Stimulated activated CD4-positive, alpha-beta T cell treated with anti-CD3 and anti-CD28 coated beads, Interleukin-1b, Interleukin-23, amount 100 ng/mL, for 48 hours (primary cell): ENCODE measurements at regions not wholly inside any gene's neighbourhood (a gene's known extent, or its start where the extent isn't known, plus 50 kb on each side); places are given as distances from the start of the nearest gene placed in this dataset.

Experiments
- DNase-seq: peaks from one replicate; pipeline ENCODE4 v3.0.0-alpha.2; 2020

DNA sequence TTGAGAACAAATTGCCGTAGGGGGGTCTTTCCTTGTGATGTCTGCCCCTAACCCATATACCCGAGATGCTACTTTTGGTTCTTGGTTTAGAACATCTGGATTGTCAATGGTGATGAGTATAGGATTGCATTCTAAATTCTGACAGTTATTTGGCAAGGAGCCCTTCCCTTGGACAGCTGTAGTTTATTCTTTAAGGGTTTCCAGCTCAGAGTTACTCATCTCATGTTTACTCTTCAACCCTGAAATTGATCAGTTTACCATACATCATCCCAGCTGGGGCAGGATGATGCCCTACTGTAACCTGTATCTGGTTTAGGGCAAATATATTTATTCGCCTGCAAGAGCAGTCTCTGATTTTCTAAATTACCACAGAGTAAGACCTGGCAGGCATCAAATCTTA lies 85.7 kb upstream of the XCR1 start:
- DNase-seq: no peak

DNA sequence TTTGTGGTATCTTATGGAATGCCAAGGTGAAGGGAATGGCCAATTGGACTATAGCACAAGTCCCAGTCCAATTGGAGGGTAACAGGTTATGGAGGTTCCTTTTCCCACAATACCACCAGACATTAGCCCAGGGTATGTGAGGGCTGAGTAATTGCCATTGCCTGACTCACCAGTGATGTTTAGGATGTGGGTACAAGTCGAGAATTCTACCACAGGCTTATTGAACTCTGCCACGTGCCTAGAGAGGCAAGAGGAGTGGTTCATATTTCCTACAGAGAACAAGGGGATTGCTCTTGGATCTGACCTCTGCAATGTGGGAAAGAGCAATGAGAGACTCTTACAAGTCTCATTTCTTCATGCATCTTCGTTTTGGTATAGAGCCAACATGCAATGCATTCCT lies 85.0 kb upstream of the XCR1 start:
- DNase-seq: no peak

DNA sequence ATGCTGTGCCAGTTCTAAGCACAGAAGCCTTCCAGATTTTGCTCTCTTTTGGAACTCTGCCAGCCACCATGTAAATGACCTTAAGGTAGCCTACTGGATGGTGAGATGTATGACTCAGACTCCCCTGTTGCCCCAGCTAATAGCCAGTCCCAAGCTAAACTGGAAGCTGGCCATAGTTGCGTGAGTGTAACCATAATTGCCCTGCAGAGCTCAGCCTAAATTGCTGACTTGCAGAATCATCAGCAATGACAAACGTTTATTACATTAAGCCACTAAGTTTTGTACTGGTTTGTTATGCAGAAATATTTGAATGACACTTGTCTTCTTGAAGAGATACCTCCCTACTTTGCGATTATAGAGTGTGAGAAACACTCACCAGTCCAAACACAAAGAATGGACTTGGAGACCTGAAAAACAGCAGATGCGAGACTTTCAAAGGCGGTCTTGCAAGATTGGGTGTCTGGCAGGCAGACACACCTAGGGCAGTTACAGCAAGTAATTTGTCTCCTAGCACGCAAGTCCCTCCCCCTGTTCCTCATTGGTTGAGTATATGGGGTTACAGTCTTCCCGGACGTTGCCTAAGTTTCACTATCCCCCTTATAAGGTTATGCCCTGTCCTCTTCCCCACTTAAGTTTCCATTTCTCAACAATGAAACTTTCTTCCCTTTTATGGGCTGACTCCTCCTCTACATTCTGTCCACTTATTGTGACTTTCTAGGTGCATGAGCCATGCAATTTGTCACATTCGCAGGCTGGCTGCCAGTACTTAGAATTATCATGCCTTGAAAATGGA lies 83.6 kb upstream of the XCR1 start:
- DNase-seq: no peak

DNA sequence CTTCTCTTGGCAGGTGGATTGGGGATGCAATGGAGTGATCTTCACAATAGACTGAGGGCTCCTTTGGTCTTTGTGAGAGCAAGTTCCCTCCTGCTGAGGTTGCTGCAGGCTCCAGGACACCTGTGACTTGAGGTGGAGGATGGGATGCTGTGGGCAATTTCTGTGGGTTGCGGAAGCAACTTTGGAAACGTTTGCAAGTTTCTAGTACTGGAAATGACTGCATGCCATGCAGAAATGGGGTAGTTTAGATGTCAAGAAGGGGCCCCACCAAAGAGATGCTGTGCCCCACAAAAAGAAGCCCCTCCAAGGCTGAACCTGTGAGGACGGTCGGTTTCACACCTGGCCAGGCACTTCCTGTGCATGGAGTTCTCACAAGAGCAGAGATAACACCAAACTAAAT lies 80.4 kb upstream of the XCR1 start:
- no peak for DNase-seq

DNA sequence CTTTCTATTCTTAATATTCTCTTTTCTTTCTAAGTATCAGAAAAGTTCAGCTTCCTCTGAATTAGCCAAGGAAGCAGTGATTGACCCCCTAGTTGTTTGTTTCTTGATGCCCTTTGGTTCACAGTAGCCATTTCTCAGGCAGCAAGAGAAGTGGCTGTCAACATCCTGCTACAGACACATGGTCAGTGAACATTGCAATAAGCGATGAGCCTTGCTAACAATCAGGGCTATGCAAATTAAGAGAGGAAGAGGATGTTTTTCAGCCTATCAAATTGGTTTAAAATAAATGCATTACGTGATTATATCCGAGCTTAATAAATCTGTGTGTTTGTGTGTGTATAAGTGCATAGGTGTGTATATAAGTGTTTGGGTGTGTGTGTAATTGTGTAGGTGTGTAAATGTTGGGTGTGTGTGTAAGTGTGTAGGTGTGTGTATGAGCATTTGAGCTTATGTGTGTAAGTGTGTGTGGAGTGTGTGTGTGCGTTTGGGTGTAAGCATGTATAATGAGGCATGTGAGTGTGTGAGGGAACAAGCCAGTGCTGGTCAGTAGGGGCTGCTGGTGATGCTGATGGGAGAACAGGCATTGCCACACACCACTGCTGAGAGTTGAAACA lies 78.1 kb upstream of the XCR1 start:
- DNase-seq: no peak

DNA sequence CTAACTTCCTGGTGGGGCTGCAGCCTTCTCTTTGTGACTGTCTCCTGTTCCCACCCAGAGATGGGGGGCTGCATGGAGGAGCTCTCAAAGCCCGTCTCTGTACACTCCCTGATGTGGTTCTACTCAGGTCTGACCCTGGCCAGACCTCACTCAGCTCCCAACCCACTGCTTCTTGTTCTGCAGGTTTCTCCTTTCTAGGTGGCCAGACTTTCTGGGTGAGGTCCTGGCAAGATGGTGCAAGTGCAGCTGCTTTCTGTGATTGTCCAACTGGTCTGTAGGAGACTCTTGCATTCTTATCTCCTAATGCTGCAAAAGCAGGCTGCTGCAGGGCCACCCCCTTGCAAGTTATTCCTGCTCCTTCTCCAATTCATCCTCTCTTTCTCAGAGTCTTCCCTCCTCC lies 77.4 kb upstream of the XCR1 start:
- no peak for DNase-seq

DNA sequence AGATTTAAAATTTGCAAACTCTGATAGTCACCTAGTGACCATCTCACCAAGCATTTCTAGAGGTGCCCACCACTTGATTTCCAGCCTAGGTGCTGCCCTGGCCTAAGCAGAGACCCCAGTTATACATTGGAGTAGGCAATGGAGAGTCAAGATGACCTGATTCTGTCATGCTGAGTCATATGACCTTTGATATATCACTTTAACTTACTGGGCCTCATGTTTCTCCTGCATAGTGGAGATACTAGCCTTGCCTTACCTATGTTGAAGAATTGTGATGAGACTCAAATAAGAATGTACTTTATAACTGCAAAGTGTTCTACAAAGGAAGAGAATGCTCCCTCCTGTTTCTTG lies 75.5 kb upstream of the XCR1 start:
- no peak for DNase-seq

DNA sequence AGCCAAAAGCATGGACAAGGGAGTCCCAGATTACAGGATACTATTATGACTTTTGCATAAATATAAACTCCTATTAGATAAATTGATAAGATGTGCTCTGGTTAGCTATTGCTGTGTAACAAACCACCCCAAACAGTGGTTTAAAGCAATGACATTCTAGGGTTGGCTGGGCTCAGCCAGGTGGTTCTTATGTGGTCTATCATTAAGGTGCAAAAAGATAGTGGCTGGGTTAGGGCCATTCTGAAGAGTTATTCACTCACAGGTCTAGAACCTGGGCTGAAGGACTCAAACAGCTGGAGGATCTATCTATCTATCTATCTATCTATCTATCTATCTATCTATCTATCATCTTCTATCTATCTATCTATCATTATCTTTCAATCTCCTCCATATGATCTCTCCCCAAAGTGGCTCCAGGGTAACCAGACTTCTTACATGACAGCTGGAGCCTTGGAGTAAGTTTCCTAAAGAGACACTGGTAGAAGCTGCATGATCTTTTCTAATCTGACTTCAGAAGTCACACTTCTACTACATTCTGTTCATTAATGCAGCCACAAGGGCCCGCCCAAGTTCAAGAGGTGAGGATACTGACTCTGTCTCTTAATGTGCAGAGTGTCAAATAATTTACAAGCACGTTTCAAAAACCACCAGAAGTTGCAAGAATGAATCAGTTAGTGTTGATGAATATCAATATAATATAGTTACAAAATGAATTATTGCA lies 74.9 kb upstream of the XCR1 start:
- DNase-seq: peak; percentile 22

DNA sequence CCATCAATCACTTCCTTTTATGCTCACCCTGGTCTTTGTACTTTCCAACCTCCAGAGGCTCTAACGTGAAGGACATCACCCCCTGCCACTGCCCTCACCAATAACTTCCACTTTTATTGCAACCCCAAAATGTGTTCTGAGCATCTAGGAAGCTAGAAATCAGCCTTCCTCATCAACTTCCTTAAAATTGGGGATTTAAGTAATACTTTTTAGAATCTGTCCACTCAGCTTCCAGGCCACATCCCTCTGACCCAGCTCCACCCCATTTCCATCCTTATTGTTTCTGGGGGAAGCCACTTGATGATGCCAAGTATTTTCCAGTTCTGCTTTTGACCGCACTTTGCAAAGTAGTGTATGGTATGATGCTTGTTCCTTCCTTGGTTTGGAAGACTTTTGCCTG lies 73.5 kb upstream of the XCR1 start:
- DNase-seq: no peak

DNA sequence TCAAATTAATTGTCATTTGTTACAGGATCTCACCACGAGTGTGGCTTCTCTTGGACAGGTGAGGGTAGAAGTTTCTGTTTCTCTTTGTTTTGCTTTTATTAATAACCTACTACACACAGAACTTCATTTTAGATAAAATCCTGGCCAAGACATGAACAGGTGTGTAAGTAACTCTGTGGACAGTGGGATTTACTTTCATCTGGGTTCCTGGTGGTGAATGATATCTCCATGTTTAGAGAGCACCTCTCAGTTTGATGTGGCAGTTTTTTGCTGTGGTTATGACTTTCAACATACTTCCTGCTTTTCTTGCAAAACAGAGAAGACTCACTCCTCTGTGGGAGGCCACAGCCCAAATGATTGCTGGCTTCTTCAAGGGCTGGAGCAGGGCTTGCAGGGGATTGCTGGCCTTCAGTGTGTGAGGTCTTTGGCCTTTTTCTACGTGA lies 71.1 kb upstream of the XCR1 start:
- DNase-seq: peak; percentile 55

DNA sequence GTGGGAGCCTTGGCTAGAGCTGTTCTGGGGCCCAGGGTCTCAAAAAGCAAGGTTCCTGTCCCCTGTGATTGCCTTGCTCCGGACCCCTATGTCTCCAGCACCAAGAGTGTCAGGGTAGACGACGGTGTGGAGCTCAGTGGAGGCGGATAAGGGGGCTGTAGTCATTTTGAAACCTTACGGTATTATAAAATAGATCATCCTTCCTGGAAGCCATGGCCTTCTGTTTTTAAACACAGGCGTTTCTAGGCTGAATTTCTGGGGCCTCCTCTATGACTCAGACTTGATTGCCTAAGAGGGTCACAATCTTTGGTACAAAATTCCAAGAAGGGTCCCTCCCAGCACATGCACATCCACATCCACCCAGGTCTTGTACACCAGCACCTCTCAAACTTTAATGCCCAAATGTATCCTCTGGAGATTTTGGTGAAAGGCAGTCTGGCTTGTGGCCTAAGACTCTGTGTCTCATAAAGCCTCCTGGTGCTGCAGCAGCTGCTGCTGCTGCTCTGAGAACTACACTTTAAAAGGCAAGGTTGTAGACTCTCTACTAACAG lies 70.5 kb upstream of the XCR1 start:
- peak; percentile 57 for DNase-seq

DNA sequence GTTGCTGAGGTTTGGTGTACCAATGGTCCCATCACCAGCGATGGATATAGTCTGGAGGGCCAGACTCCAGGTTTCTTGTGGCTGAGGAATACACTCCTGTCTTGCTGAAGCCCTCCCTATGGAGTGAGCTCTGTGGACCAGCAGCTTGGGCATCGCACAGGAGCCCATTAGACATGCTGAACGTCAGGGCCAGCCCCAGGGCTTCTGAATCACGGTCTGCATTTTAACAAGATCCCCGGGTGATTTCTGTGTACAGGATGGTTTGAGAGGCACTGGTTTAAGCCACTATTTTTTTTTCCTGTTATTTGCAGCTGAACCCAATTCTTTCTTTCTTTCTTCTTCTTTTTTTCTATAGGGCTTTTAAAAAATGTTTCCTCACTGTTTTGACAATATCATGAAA lies 69.5 kb upstream of the XCR1 start:
- DNase-seq: no peak

DNA sequence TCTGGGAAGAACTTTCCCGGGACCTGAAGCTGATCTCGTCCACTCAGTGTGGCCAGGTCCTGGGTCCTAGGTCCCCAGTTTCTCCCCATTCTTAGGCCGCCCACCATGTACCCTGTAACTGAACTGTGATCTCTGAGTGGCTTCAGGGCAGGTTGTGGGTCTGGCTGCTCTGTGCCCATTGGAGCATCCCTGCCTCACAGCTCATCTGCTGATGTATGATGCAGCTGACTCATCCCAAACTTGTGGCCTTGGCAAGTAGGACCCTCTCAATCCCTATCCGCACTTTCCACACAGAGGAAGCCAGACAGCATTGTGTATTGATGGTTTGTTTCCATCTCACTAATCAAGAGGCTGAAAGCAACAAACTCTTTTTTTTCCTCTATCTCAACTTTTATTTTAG lies 69.1 kb upstream of the XCR1 start:
- DNase-seq: no peak

DNA sequence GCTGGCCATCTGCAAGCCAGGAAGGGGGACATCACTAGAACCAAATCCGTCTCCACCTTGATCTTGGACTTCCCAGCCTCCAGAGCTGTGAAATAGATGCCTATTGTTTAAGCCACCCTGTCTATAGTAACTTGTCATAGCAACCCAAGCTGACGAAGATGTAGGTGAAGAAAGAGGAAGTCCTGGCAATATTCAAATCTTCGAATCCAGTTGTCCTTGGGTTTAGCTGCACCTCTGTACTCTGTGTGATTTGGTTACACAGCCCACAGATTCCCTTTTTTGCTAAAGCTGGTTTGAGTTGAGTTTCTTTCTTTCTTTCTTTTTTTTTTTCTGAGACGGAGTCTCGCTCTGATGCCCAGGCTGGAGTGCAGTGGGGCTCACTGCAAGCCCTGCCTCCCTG lies 68.0 kb upstream of the XCR1 start:
- no peak for DNase-seq

DNA sequence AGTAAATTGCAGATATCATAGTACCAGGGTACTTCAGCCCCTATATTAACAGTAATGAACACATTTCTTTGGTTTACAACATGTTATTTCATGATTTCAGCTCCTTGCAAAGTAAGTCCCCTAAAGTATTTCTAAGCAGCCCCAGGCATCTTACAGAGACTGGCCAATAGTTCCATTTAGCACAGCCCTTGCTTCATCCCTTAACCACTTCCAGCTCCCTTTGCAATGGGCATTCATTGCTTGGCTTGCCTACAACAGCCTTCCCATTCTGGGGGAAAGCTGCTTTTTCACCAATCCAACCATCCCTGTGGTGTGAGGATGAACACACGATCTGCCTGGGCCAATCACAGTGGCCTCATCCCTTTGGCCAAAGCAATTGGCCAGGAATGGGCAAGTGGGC lies 67.2 kb upstream of the XCR1 start:
- DNase-seq: no peak

DNA sequence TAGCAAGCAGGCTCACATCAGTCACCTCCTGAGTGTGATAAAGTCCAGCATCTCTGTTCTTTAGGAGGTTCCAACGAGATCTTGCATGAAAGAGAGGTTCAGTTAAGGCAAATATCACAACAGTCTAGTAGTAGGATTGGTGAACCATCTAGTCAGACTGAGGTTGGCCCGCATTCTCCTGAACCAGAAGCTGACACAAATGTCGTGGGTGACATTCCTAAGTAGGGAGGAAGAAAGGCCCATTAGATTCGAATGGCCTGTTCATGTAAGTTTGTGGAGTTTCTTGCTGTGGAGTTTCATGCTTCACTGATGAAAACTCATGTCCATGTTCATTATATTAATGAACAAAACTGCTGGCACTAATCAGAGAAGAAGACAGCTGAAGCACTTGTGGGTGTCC lies 66.7 kb upstream of the XCR1 start:
- DNase-seq: no peak

DNA sequence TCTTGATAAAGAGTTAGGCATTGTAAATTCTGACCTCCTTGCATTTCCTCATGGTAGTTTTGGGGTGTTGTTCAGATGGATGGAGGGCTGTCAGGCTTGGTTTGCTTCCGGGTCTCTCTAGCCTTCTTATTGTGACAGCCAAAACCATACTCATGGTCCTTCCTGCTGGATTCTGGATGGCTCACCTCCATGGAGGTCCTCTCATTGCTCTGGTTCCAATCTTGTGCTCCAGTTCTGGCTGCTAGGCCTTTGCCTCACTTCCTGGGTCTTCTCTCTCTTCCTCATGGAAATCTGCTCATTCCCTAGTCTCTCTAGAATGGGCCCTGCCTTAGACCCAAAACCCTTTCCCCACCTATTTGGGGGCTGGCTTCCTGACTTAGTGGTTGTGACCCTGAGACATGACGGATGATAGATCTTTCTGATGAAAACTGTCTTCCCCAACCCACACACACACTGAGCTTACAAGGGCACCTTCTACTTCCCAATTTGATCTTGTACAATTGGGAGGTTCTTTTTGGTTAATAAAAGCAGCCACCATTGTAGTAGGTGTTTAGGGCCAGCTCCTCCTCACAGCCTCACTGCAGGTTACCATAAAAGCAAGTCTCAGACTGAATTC lies 66.2 kb upstream of the XCR1 start:
- no peak for DNase-seq

DNA sequence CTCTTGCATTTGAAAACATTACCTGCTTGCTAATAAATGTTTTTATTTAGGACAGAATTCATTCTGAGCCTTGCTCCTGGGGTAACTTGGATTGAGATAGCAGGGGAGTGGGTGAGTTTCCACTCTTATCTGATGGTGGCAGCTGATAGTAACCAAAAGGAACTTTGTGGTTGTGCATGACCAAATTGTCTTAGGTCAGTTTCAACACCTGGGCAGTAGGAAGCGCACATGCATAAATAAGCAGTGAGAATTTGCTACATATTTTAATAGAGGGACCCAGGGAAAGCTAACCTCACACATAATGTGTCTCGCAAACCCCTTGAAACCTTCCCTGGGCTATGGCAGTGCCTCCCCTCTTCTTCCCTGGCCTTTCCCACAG lies 65.4 kb upstream of the XCR1 start:
- DNase-seq: no peak

DNA sequence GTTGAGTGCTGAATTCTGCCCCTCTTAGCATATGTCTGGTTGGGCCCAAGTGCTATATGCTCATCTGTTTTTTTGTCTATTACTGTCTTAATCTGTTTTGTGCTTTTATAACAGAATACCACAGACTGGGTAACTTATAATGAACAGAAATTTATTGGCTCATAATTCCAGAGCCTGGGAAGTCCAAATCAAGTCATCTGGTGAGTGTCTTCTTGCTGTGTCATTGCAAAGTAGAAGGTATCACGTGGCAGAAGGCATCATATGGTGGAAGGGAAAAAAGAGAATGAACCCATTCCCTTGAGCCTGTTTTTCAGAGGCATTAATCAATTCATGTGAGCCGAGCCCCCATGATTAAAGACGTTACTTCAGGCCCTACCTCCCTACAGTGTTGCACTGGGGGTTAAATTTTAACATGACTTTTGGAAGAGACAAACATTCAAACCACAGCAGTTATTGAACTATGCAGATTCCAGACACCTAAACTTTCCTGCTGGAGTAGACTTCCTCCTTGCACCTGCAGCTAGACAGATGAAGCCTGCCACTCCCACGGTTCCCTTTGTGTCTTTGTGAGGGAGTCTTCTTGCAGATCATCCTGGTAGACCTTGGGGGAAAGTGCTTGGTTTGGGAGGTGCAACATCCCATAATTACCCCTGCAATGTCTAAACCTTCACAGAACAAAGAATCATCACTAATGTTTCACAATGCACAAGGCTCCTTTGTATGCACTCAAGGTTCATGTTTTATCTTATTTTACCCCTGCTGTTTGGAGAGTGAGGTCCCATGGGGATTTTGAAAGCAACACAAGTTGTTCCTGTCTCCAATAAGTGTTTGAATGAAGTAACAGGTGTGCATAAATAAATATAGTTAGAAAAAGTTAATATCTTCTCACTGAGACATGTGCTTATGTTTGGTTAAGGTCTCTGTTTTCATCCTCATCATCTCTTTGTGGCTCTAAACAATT lies 64.7 kb upstream of the XCR1 start:
- no peak for DNase-seq

DNA sequence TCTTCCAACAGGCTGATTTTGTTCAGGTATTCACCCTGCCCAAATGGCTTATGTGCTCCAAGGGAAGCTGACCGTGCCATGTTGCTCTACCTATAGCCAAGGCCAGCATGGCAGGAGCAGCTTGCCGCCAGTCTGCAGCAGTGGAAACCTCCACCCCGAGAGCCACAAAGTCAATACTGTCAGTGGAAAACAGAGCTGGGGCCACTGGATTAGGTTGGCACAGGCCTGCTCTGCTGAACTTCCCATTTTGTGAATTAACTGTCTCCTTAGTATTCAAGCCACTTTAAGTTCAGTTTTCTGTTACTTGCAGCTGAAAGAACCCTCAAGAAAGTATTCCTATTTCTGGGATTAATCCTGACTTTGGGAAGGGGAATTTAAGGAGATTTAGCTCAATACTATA lies 63.8 kb upstream of the XCR1 start:
- DNase-seq: no peak

DNA sequence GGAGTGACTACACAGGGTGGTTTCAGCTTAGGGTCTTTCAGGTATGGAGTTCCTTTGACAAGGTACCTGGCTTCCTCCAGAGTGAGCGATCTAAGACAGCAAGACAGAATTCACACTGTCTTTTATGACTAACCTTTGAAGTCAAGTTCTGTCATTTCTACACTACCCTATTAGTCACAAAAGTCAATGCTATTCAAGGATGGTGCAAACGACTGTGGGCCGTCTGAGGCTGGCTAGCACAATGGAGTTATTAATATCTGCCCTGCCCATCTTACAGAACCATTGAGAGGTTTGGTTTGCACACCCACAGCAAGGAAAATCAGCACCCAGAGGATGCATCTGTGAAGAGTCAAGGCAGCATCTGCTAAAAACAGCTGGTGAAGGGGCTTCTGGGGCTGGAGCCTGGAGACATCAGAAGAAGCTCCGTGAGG lies 62.9 kb upstream of the XCR1 start:
- peak; percentile 30 for DNase-seq
